K562 (cell line): ENCODE measurements at regions not wholly inside any gene's neighbourhood (a gene's known extent, or its start where the extent isn't known, plus 50 kb on each side); places are given as distances from the start of the nearest gene placed in this dataset.

ENCODE experiments used
- ATAC-seq: fragments of 200-7000 bp; cut with Tn5 transposase; 3 replicates; pipeline ENCODE4 v1.9.1; 2020; ENCODE audit warnings: moderate library complexity
- BruUV-seq: library from RNA; stranded (reverse); fragments of 400-500 nt; replicated peaks from 2 replicates; lab custom pipeline; 2021; lab: Mats Ljungman, UMichigan
- CTCF ChIA-PET: fragments of 300-600 bp; formaldehyde crosslinking; extraction: SDS; loops from one replicate; lab custom pipeline; 2021; ENCODE audit warnings: low intra/inter-chr PET ratio; lab: Yijun Ruan, JAX
- POLR2A ChIA-PET: fragments of 300-600, 350-650 bp; sonication (Branson Sonifier 250); formaldehyde crosslinking; extraction: SDS; loops from one replicate; lab custom pipeline; 2021; ENCODE audit warnings: antibody characterized with exemption, inconsistent platforms; lab: Yijun Ruan, JAX
- DNase-seq, 4 experiments: peaks; one replicate each; pipeline versions ENCODE4 v3.0.0 to v3.0.0-alpha.2; 2011 to 2018; ENCODE audit warnings: low spot score in 3 of 4, mixed read lengths in 3 of 4; ENCODE audit errors: extremely low read depth in 1 of 4
- FAIRE-seq: peaks from 2 replicates; lab custom pipeline; 2011; peaks lifted over from hg19 to GRCh38; lab: Jason Lieb, UNC
- H2AFZ ChIP-seq: 2 replicates; pipeline ENCODE4 v1.6.0; 2011; ENCODE audit warnings: low read depth, low read length, control low read depth, inconsistent platforms
- H3K27ac ChIP-seq: fragments of 200-600 bp; 3 replicates; pipeline ENCODE4 v1.8.0; 2011; ENCODE audit warnings: low read depth, mild to moderate bottlenecking, control low read depth, inconsistent platforms, low read length, moderate library complexity, mixed read lengths; ENCODE audit errors: extremely low read depth
- H3K27me3 ChIP-seq, 2 experiments: fragments of 300-600 bp in 1 of 2; 2 replicates in 1 of 2; 3 replicates in 1 of 2; pipeline versions ENCODE4 v1.6.0 to v1.8.0; 2011; ENCODE audit warnings: inconsistent platforms in 2 of 2, low read length in 2 of 2, mild to moderate bottlenecking in 1 of 2, mixed read lengths in 1 of 2, moderate library complexity in 1 of 2; ENCODE audit not compliant: control insufficient read depth in 2 of 2, insufficient read depth in 2 of 2
- H3K36me3 ChIP-seq: fragments of 300-600 bp; 3 replicates; pipeline ENCODE4 v1.8.0; 2011; ENCODE audit warnings: mild to moderate bottlenecking, low read length, inconsistent platforms; ENCODE audit not compliant: control insufficient read depth, insufficient read depth
- H3K4me1 ChIP-seq, 2 experiments: fragments of 200-600 bp in 1 of 2; replicated peaks in 1 of 2; 2 replicates in 1 of 2; 3 replicates in 1 of 2; pipeline versions ENCODE4 v1.5.1 to v1.8.0; 2011; ENCODE audit warnings: inconsistent platforms in 2 of 2, low read length in 2 of 2, mild to moderate bottlenecking in 1 of 2, mixed read lengths in 1 of 2, moderate library complexity in 1 of 2; ENCODE audit not compliant: control insufficient read depth in 2 of 2, insufficient read depth in 2 of 2
- H3K4me2 ChIP-seq: 2 replicates; pipeline ENCODE4 v1.6.1; 2011; ENCODE audit warnings: low read length, control low read depth, inconsistent platforms, mixed read lengths; ENCODE audit not compliant: insufficient read depth
- H3K4me3 ChIP-seq: fragments of 200-600 bp; sonication (generic), shearing (Covaris generic); 2 replicates; pipeline ENCODE4 v1.5.1; 2016; ENCODE audit warnings: control low read depth, inconsistent platforms
- H3K79me2 ChIP-seq: fragments of 200-600 bp; 3 replicates; pipeline ENCODE4 v1.8.0; 2011; ENCODE audit warnings: low read length, inconsistent platforms; ENCODE audit not compliant: control insufficient read depth, insufficient read depth
- H3K9ac ChIP-seq, 2 experiments: 2 replicates each; pipeline versions ENCODE4 v1.6.0 to v1.6.1; 2011; ENCODE audit warnings: low read depth in 2 of 2, low read length in 2 of 2, control low read depth in 1 of 2, inconsistent platforms in 1 of 2, mild to moderate bottlenecking in 1 of 2, mixed read lengths in 1 of 2; ENCODE audit not compliant: insufficient read depth in 1 of 2
- H3K9me1 ChIP-seq: one replicate; pipeline ENCODE4 v1.6.0; 2011; ENCODE audit warnings: inconsistent platforms, mild to moderate bottlenecking, low read length, moderate library complexity; ENCODE audit not compliant: control insufficient read depth, insufficient read depth
- H3K9me3 ChIP-seq: replicated peaks from 2 replicates; pipeline ENCODE4 v1.5.1; 2011; ENCODE audit warnings: low read depth, low read length, inconsistent platforms; ENCODE audit not compliant: control insufficient read depth, insufficient read depth
- H4K20me1 ChIP-seq: replicated peaks from 2 replicates; pipeline ENCODE4 v1.6.1; 2011; ENCODE audit warnings: low read length, inconsistent platforms, mixed read lengths; ENCODE audit not compliant: control insufficient read depth, insufficient read depth
- AFF4 ChIP-seq: sonication (generic); formaldehyde crosslinking; IDR thresholded peaks from 2 replicates; pipeline ENCODE4 v1.8.0; 2023; ENCODE audit warnings: mild to moderate bottlenecking, missing genetic modification reagents
- BRF1 ChIP-seq: IDR thresholded peaks from 3 replicates; pipeline ENCODE4 v1.6.1; 2011; ENCODE audit warnings: borderline replicate concordance, mild to moderate bottlenecking; ENCODE audit not compliant: insufficient read length; ENCODE audit errors: extremely low read depth
- CEBPZ ChIP-seq: fragments of 150-350 bp; IDR thresholded peaks from 2 replicates; pipeline ENCODE4 v1.6.1; 2014; ENCODE audit warnings: low read depth, mild to moderate bottlenecking, low read length, borderline replicate concordance
- EHMT2 ChIP-seq: fragments of 450-650 bp; IDR thresholded peaks from 2 replicates; pipeline ENCODE4 v1.6.1; 2018; ENCODE audit warnings: antibody characterized with exemption
- GABPB2 ChIP-seq: fragments of 250-450 bp; sonication (Bioruptor Pico); conservative IDR thresholded peaks from 2 replicates; pipeline ENCODE4 v1.5.1; 2021; ENCODE audit warnings: mild to moderate bottlenecking
- RB1 ChIP-seq: fragments of 450-650 bp; IDR thresholded peaks from 2 replicates; pipeline ENCODE4 v1.6.1; 2017; ENCODE audit warnings: low read depth, mild to moderate bottlenecking
- WGBS: fragments of 100-300 bp; shearing (Covaris generic); methylation state at CpG from one replicate; pipeline ENCODE4 v1.1.6; 2016; ENCODE audit warnings: low coverage, mixed read lengths; ENCODE audit not compliant: insufficient coverage; ENCODE audit errors: missing lambda C conversion rate; 5-methylcytosine and 5-hydroxymethylcytosine counted together
- in situ Hi-C: fragments of 300-500 bp; cut with MboI; formaldehyde crosslinking; loops from 4 replicates; pipeline ENCODE4 v1.15.0; 2018; ENCODE audit warnings: inconsistent platforms, mixed read lengths
- intact Hi-C: fragments of 100-400 bp; cut with micrococcal nuclease; formaldehyde crosslinking; loops from 2 replicates; pipeline ENCODE4 v1.14.2; 2022
- TF ChIP-seq, protein P1 (sequence below): fragments of 250-450 bp; sonication (Bioruptor Pico); IDR thresholded peaks from 2 replicates; pipeline ENCODE4 v1.4.0; 2020; ENCODE audit warnings: mild to moderate bottlenecking, moderate library complexity, borderline replicate concordance
- TF ChIP-seq, protein P2 (sequence below): fragments of 250-450 bp; sonication (Bioruptor Pico); IDR thresholded peaks from 2 replicates; pipeline ENCODE4 v1.5.0; 2021; ENCODE audit warnings: mild to moderate bottlenecking, borderline replicate concordance

GRCh38 chr1:229778794-229779193 is 152.7 kb downstream of the URB2 start (continued):
- no peak for TF ChIP-seq AFF4 (CRISPR knock-in tag)
- no peak for TF ChIP-seq GABPB2 (CRISPR knock-in tag)

- H3K9ac ChIP-seq: no peak overlapping the region
- POLR2A ChIA-PET: no interaction called here
- H3K79me2 ChIP-seq: no peaks in the 10 kb centered on the region
- H3K27me3 ChIP-seq: peaks cover 31 to 58% of the 10 kb centered on the region in 2 experiments
- no TSS peak for BruUV-seq
- no peaks in the 10 kb centered on the region for H3K4me1 ChIP-seq
- no peak overlapping the region for H3K27ac ChIP-seq
- no peak overlapping the region for H3K4me2 ChIP-seq
- H3K9me3 ChIP-seq: no peaks in the 10 kb centered on the region
- intact Hi-C loops: no loop called here
- FAIRE-seq (no peak), DNase-seq (no peak), ATAC-seq (no peak)
- 0% methylated on average over 6 of the region's 7 CpGs for WGBS
- no peaks in the 10 kb centered on the region for H4K20me1 ChIP-seq
- in situ Hi-C loops: no loop called here
- H3K4me3 ChIP-seq: no peak overlapping the region
- no peak overlapping the region for H2AFZ ChIP-seq
- H3K9me1 ChIP-seq: no peaks in the 10 kb centered on the region
- no peaks in the 10 kb centered on the region for H3K36me3 ChIP-seq
- CTCF ChIA-PET: no interaction called here
- TF ChIP-seq EHMT2 (no peak), BRF1 (no peak), RB1 (no peak), CEBPZ (no peak)
- TF ChIP-seq, protein P1, sequence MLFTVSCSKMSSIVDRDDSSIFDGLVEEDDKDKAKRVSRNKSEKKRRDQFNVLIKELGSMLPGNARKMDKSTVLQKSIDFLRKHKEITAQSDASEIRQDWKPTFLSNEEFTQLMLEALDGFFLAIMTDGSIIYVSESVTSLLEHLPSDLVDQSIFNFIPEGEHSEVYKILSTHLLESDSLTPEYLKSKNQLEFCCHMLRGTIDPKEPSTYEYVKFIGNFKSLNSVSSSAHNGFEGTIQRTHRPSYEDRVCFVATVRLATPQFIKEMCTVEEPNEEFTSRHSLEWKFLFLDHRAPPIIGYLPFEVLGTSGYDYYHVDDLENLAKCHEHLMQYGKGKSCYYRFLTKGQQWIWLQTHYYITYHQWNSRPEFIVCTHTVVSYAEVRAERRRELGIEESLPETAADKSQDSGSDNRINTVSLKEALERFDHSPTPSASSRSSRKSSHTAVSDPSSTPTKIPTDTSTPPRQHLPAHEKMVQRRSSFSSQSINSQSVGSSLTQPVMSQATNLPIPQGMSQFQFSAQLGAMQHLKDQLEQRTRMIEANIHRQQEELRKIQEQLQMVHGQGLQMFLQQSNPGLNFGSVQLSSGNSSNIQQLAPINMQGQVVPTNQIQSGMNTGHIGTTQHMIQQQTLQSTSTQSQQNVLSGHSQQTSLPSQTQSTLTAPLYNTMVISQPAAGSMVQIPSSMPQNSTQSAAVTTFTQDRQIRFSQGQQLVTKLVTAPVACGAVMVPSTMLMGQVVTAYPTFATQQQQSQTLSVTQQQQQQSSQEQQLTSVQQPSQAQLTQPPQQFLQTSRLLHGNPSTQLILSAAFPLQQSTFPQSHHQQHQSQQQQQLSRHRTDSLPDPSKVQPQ (CRISPR knock-in tag): no peak
- TF ChIP-seq, protein P2, sequence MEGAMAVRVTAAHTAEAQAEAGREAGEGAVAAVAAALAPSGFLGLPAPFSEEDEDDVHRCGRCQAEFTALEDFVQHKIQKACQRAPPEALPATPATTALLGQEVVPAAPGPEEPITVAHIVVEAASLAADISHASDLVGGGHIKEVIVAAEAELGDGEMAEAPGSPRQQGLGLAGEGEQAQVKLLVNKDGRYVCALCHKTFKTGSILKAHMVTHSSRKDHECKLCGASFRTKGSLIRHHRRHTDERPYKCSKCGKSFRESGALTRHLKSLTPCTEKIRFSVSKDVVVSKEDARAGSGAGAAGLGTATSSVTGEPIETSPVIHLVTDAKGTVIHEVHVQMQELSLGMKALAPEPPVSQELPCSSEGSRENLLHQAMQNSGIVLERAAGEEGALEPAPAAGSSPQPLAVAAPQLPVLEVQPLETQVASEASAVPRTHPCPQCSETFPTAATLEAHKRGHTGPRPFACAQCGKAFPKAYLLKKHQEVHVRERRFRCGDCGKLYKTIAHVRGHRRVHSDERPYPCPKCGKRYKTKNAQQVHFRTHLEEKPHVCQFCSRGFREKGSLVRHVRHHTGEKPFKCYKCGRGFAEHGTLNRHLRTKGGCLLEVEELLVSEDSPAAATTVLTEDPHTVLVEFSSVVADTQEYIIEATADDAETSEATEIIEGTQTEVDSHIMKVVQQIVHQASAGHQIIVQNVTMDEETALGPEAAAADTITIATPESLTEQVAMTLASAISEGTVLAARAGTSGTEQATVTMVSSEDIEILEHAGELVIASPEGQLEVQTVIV: no peak
These were observed 155.4 kb downstream of the URB2 start for GRCh38 chr1:229781453-229781852.
